T1000 (cell line): ENCODE measurements at regions not wholly inside any gene's neighbourhood (a gene's known extent, or its start where the extent isn't known, plus 50 kb on each side); places are given as distances from the start of the nearest gene placed in this dataset.
"Not testable (repeated sequence)": the region's sequence is repeated elsewhere in the genome, so short reads cannot be mapped to it uniquely, and the experiment has no call there.

Experiments
- DNase-seq: peaks from one replicate; lab custom pipeline; 2025; ENCODE audit warnings: mixed read lengths; lab: John Stamatoyannopoulos, UW

- no peak for DNase-seq
Measured at GRCh38 chr18:10604182-10604581, 78.4 kb downstream of the NAPG start.

DNA sequence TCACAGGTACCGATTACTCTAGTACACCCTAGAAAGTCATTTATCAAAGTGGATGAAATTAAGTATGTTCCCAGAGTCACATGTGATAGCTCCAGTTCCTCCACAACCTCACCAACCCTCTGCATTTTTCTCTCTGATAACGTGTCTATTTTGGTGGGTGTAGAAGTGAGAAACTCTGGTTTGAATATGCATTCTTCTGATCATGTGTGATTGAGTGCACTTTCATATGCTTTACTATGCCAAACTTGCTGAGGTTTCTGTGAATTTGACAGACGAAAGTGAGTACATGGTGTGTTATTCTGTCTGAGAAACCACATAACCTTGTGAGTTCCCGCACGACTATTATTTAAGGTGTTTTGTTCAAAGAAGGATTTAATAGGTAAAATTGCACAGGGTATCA lies 81.1 kb downstream of the NAPG start:
- DNase-seq: not testable (repeated sequence)

- DNase-seq: not testable (repeated sequence)
Measured at GRCh38 chr18:10607332-10608248, 81.8 kb downstream of the NAPG start.

DNA sequence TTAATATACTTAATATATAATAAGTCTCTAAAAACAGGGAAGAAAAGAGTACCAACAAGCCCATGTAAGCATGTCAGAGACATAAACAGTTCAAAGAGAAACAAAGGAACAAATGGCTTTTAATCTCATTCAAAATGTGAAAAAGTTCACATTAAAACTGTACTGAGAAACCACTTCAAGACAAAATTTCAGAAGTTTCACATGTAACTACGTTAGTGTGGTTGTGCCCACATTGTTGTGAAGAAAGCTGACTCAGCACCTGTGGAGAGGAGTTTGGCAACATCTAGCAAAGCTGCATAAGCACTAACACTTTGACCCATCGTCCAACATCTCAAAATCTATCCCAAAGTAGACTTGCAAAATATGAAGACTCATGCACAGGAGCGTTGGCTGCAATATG lies 82.6 kb downstream of the NAPG start:
- not testable (repeated sequence) for DNase-seq

DNA sequence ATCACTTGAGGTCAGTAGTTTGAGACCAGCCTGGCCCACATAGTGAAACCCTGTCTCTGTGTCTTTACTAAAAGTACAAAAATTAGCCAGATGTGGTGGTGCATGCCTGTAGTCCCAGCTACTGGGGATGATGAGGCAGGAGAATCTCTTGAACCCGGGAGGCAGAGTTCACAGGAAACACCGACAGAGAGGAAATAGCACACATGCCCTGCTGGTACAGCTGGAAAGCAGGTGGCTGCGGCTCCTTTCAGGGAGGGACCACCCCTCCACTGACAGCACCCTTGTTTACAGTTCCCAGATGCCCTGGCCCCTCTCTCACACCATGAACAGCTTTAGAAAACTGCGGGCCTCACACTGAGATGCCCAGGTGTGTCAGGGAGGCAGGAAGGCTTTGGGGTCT lies 83.2 kb downstream of the NAPG start:
- DNase-seq: not testable (repeated sequence)

DNA sequence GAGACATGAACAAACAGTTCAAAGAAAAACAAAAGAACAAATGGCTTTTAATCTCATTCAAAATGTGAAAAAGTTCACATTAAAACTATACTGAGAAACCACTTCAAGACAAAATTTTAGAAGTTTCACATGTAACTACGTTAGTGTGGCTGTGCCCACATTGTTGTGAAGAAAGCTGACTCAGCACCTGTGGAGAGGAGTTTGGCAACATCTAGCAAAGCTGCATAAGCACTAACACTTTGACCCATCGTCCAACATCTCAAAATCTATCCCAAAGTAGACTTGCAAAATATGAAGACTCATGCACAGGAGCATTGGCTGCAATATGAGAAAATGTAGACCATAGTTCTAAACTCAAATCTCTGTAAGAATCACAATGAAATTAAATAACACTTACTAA lies 87.4 kb downstream of the NAPG start:
- DNase-seq: not testable (repeated sequence)

GRCh38 chr18:10616714-10617113 lies 90.9 kb downstream of the NAPG start:
- DNase-seq: peak; percentile 30

DNA sequence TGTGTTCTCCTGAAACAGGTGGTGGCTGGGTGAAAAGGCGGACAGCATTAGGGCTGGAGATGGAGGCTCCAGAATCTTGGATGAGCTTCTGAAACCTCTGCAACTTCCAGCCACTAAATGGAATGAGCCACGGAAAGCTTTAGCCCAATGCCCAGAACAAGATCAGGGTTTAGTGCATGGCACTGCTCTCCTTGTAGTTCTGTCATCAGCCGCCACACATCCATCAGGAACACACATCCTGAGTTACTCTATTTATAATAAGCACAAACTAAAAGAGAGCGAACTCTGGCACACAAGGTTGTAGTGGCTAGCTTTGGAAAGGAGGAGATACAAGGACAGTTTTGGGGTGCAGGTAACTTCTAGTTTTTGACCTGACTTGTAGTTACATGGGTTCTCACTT lies 93.0 kb downstream of the NAPG start:
- not testable (repeated sequence) for DNase-seq

DNA sequence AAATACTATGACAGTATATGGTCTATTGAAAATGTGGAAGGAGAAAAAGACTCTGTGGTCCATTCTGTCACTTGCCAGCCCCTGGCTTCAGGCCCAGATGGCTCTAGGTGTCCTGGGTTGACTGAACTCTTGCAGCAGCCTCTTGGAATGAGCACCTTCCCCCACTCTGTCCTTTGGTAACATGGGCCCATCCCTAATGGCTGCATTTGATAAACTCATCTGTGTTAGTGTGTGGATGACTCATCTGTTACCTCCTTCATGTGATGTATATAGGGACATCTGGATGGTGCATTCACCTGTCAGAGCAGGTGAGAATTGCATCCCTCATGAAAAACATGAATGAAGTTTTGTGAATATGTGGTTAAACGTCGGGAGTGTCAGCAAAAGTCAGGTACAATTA lies 93.5 kb downstream of the NAPG start:
- DNase-seq: not testable (repeated sequence)

DNA sequence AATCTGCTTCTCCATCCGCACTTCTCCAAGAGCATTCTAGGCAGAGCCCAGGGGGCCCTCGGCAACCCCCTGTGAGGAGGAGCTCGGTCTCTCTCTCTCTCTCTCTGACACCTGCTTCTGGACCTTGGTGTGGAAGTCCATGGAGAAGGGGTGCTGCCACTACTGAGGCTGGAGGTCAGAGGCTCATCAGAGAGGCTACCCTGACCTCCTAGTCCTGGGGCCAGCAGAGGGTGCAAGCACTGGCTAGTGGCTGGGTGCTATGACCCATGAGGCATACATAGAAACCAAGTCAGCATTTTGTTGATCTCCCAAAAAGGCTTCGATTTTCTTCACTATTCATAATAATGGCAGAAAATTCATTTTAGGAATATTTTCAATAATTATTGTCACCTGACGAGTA lies 94.0 kb downstream of the NAPG start:
- not testable (repeated sequence) for DNase-seq
